Suprapubic skin (tissue), 4 donors: ENCODE measurements at regions not wholly inside any gene's neighbourhood (a gene's known extent, or its start where the extent isn't known, plus 50 kb on each side); places are given as distances from the start of the nearest gene placed in this dataset.

ENCODE experiments used
- DNase-seq, 2 donors: peaks; one replicate each; pipeline ENCODE4 v3.0.0-alpha.2; 2019; ENCODE audit warnings: low spot score in 2 of 2
- H3K27ac ChIP-seq: fragments of 200-600 bp; sonication (generic); one replicate; pipeline ENCODE4 v1.5.1; 2019
- H3K27me3 ChIP-seq: fragments of 200-600 bp; sonication (generic); one replicate; pipeline ENCODE4 v1.5.1; 2019
- H3K36me3 ChIP-seq: fragments of 200-600 bp; sonication (generic); one replicate; pipeline ENCODE4 v1.5.1; 2019
- H3K4me1 ChIP-seq: fragments of 200-600 bp; sonication (generic); one replicate; pipeline ENCODE4 v1.5.1; 2019
- H3K4me3 ChIP-seq: fragments of 200-600 bp; sonication (generic); one replicate; pipeline ENCODE4 v1.5.1; 2019; ENCODE audit warnings: mild to moderate bottlenecking
- H3K9me3 ChIP-seq: fragments of 200-600 bp; sonication (generic); one replicate; pipeline ENCODE4 v1.5.1; 2019
- CTCF ChIP-seq, 2 donors: fragments of 200-600 bp in 1 of 2; fragments of 450-650 bp in 1 of 2; sonication (generic) in 1 of 2; IDR thresholded peaks; one replicate each; pipeline ENCODE4 v1.5.1; 2016 to 2019; ENCODE audit warnings: antibody characterized with exemption in 2 of 2, mild to moderate bottlenecking in 1 of 2, moderate library complexity in 1 of 2
- EP300 ChIP-seq: sonication (generic); formaldehyde crosslinking; IDR thresholded peaks from one replicate; pipeline ENCODE4 v1.6.1; 2017; ENCODE audit warnings: antibody characterized with exemption
- POLR2A ChIP-seq, 2 donors: fragments of 450-650 bp; IDR thresholded peaks; one replicate each; pipeline ENCODE4 v1.6.1; 2017; ENCODE audit warnings: antibody characterized with exemption in 2 of 2, mild to moderate bottlenecking in 2 of 2, moderate library complexity in 2 of 2
- POLR2AphosphoS5 ChIP-seq, 3 donors: sonication (generic); formaldehyde crosslinking; IDR thresholded peaks; one replicate each; pipeline ENCODE4 v1.6.1; 2017; ENCODE audit warnings: antibody characterized with exemption in 3 of 3
- WGBS: methylation state at CpG from one replicate; pipeline ENCODE4 v1.1.5; 2018; 5-methylcytosine and 5-hydroxymethylcytosine counted together

- 68% methylated on average over 4 of the region's 4 CpGs for WGBS
- TF ChIP-seq POLR2A (IDR thresholded peaks at IDR 0.05) (no peak), CTCF (IDR thresholded peaks at IDR 0.05) (no peak)
- DNase-seq, result no peak
- no peak overlapping the region for H3K27ac ChIP-seq
- no peaks in the 10 kb centered on the region for H3K9me3 ChIP-seq
- no peaks in the 10 kb centered on the region for H3K36me3 ChIP-seq
- H3K4me1 ChIP-seq, result no peaks in the 10 kb centered on the region
- no peaks in the 10 kb centered on the region for H3K27me3 ChIP-seq
- no peak overlapping the region for H3K4me3 ChIP-seq
These were observed 393.3 kb downstream of the KIF4B start for GRCh38 chr5:155406815-155407214.

- Histone ChIP-seq H3K36me3 (no peaks in the 10 kb centered on the region), H3K9me3 (no peaks in the 10 kb centered on the region), H3K4me1 (no peaks in the 10 kb centered on the region), H3K27ac (no peak overlapping the region), H3K4me3 (no peak overlapping the region), H3K27me3 (no peaks in the 10 kb centered on the region)
- no peak for DNase-seq
- WGBS, result 84% methylated on average over 5 of the region's 5 CpGs
- TF ChIP-seq EP300 (no peak), POLR2A (IDR thresholded peaks at IDR 0.05) (no peak), CTCF (IDR thresholded peaks at IDR 0.05) (no peak), POLR2AphosphoS5 (IDR thresholded peaks at IDR 0.05) (no peak)
These were observed 394.9 kb downstream of the KIF4B start for GRCh38 chr5:155408465-155408864.

GRCh38 chr5:155416765-155417164 is 403.2 kb downstream of the KIF4B start:
- Histone ChIP-seq H3K36me3 (no peaks in the 10 kb centered on the region), H3K4me3 (no peak overlapping the region), H3K27ac (no peak overlapping the region), H3K9me3 (no peaks in the 10 kb centered on the region), H3K27me3 (no peaks in the 10 kb centered on the region), H3K4me1 (no peaks in the 10 kb centered on the region)
- TF ChIP-seq CTCF (IDR thresholded peaks at IDR 0.05) (no peak), EP300 (no peak), POLR2AphosphoS5 (IDR thresholded peaks at IDR 0.05) (no peak), POLR2A (IDR thresholded peaks at IDR 0.05) (no peak)
- WGBS, result 67% methylated on average over 1 of the region's 1 CpG
- DNase-seq, result no peak

- Histone ChIP-seq H3K4me1 (no peaks in the 10 kb centered on the region), H3K27me3 (no peaks in the 10 kb centered on the region), H3K9me3 (no peaks in the 10 kb centered on the region), H3K27ac (no peak overlapping the region), H3K4me3 (no peak overlapping the region), H3K36me3 (no peaks in the 10 kb centered on the region)
- TF ChIP-seq POLR2AphosphoS5 (IDR thresholded peaks at IDR 0.05) (no peak), EP300 (no peak)
- WGBS, result 64% methylated on average over 5 of the region's 5 CpGs
- no peak for DNase-seq
These were observed 405.5 kb downstream of the KIF4B start for GRCh38 chr5:155418960-155419579.

GRCh38 chr5:155430192-155430591 is 416.6 kb downstream of the KIF4B start:
- Histone ChIP-seq H3K4me1 (no peaks in the 10 kb centered on the region), H3K4me3 (no peak overlapping the region), H3K9me3 (no peaks in the 10 kb centered on the region), H3K36me3 (no peaks in the 10 kb centered on the region), H3K27me3 (no peaks in the 10 kb centered on the region), H3K27ac (no peak overlapping the region)
- no peak for DNase-seq
- 84% methylated on average over 4 of the region's 4 CpGs for WGBS
- TF ChIP-seq CTCF (IDR thresholded peaks at IDR 0.05), result no peak
- no peak for TF ChIP-seq POLR2A (IDR thresholded peaks at IDR 0.05)
- TF ChIP-seq POLR2AphosphoS5 (IDR thresholded peaks at IDR 0.05), result no peak
- no peak for TF ChIP-seq EP300

- Histone ChIP-seq H3K36me3 (no peaks in the 10 kb centered on the region), H3K27me3 (no peaks in the 10 kb centered on the region), H3K4me1 (no peaks in the 10 kb centered on the region), H3K27ac (no peak overlapping the region), H3K9me3 (no peaks in the 10 kb centered on the region), H3K4me3 (no peak overlapping the region)
- TF ChIP-seq CTCF (IDR thresholded peaks at IDR 0.05) (no peak), POLR2A (IDR thresholded peaks at IDR 0.05) (no peak), EP300 (no peak), POLR2AphosphoS5 (IDR thresholded peaks at IDR 0.05) (no peak)
- DNase-seq, result no peak
- 17% methylated on average over 1 of the region's 1 CpG for WGBS
These were observed 420.7 kb downstream of the KIF4B start for GRCh38 chr5:155434267-155434666.
